Testis (tissue), 2 donors: ENCODE measurements at regions not wholly inside any gene's neighbourhood (a gene's known extent, or its start where the extent isn't known, plus 50 kb on each side); places are given as distances from the start of the nearest gene placed in this dataset.

ENCODE experiments used
- CTCF ChIP-seq, 3 experiments: fragments of 450-650 bp in 2 of 3; fragments of 200-600 bp in 1 of 3; sonication (generic) in 1 of 3; IDR thresholded peaks; one replicate each; pipeline ENCODE4 v1.5.1; 2016 to 2019; ENCODE audit warnings: antibody characterized with exemption in 3 of 3, mild to moderate bottlenecking in 2 of 3, moderate library complexity in 1 of 3
- POLR2A ChIP-seq: fragments of 450-650 bp; IDR thresholded peaks from one replicate; pipeline ENCODE4 v1.6.1; 2017; ENCODE audit warnings: antibody characterized with exemption, mild to moderate bottlenecking, moderate library complexity

GRCh38 chr17:77808686-77809425 lies 149.6 kb upstream of the TNRC6C start:
- TF ChIP-seq CTCF (IDR thresholded peaks at IDR 0.05) (no peak), POLR2A (no peak)
